ENCODE measurements at regions not wholly inside any gene's neighbourhood (a gene's known extent, or its start where the extent isn't known, plus 50 kb on each side); places are given as distances from the start of the nearest gene placed in this dataset.
"Not testable (repeated sequence)": the region's sequence is repeated elsewhere in the genome, so short reads cannot be mapped to it uniquely, and the experiment has no call there.

DNA sequence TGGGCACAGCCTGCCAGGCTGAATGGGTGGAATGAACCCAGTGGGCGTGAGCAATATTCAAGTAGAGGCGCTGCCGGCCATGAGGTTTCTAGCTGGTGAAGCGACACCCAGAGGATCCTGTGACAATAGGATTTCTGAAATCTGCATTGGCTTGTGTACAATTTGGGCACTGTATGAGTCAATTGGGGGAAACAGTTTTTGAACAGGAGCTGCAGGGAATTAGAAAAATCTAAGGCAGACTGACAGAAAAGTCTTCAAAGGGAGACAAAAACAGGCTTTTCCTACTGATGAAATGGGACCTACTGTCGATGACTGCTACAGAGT lies 145.2 kb downstream of the GPCPD1 start:
- no peaks in the 10 kb centered on the region for H3K27me3 ChIP-seq (ENCODE audit: control insufficient read depth, low read length)
- no peak overlapping the region for H3K4me3 ChIP-seq (ENCODE audit: low read length)
- H3K4me1 ChIP-seq (ENCODE audit: control insufficient read depth, low read length), result no peaks in the 10 kb centered on the region
- TF ChIP-seq, protein P1, sequence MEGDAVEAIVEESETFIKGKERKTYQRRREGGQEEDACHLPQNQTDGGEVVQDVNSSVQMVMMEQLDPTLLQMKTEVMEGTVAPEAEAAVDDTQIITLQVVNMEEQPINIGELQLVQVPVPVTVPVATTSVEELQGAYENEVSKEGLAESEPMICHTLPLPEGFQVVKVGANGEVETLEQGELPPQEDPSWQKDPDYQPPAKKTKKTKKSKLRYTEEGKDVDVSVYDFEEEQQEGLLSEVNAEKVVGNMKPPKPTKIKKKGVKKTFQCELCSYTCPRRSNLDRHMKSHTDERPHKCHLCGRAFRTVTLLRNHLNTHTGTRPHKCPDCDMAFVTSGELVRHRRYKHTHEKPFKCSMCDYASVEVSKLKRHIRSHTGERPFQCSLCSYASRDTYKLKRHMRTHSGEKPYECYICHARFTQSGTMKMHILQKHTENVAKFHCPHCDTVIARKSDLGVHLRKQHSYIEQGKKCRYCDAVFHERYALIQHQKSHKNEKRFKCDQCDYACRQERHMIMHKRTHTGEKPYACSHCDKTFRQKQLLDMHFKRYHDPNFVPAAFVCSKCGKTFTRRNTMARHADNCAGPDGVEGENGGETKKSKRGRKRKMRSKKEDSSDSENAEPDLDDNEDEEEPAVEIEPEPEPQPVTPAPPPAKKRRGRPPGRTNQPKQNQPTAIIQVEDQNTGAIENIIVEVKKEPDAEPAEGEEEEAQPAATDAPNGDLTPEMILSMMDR (IDR thresholded peaks at IDR 0.05; ENCODE audit: low read depth, low read length, poor library complexity, severe bottlenecking), result no peak
- no peak for TF ChIP-seq EZH2phosphoT487 (IDR thresholded peaks at IDR 0.05; ENCODE audit: borderline replicate concordance, low read length)
- H3K9me2 ChIP-seq (replicated peaks; ENCODE audit: control insufficient read depth, low read length), result no peaks in the 10 kb centered on the region
- H3K27ac ChIP-seq (ENCODE audit: low read depth, low read length), result no peak overlapping the region
- H3K36me3 ChIP-seq (ENCODE audit: control insufficient read depth, low read length), result no peaks in the 10 kb centered on the region
- no peak overlapping the region for H3K4me2 ChIP-seq (ENCODE audit: low read length)
- H3F3A ChIP-seq (ENCODE audit: control insufficient read depth, insufficient read depth), result no peaks in the 10 kb centered on the region
- peaks cover 5% of the 10 kb centered on the region; the same call in 1 of the 2 replicates for H3K9me3 ChIP-seq (ENCODE audit: control insufficient read depth, insufficient read depth, low read length)
- H4K20me1 ChIP-seq (ENCODE audit: control insufficient read depth, insufficient read depth, low read depth, low read length), result no peaks in the 10 kb centered on the region
- no peaks in the 10 kb centered on the region for H3K79me2 ChIP-seq (ENCODE audit: control insufficient read depth, low read length)

DNA sequence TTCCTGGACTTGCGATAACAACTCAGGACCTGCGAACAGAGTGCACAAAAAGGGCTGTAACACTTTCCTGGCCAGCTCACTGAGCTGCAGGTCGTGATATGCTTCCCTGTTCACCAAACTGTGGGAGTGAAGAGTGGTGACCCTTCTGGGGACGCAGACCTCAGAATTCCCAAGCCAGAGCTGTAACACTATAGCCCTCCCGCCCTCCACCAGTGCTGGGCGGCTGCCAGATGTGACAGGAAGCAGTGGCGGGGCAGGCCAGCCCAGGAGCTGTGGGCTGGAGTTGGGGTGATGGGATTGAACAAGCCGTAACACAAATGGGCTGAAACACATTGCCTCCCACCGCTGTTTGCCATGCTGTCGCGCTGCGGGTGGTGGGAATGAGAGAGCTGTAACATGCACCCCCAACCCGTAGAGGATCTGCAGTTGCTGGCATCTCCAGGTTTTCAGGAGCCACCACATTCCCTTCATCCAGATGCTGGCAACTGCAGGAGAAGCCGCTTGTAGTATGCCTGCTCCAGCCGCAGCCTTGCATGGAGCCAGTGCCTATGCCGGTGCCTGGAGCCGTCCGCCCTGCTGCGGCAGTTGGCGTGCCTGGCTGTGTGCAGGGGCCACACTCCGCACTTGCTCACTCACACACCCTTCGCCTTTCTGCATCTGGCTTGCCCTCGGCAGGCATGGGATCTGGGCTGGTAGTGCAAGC lies 145.8 kb downstream of the GPCPD1 start:
- TF ChIP-seq EZH2phosphoT487 (IDR thresholded peaks at IDR 0.05; ENCODE audit: borderline replicate concordance, low read length), result no peak
- TF ChIP-seq, protein P1 (IDR thresholded peaks at IDR 0.05; ENCODE audit: low read depth, low read length, poor library complexity, severe bottlenecking), result no peak
- Histone ChIP-seq H3K4me1 (ENCODE audit: control insufficient read depth, low read length) (no peaks in the 10 kb centered on the region), H3K4me2 (ENCODE audit: low read length) (no peak overlapping the region), H3K79me2 (ENCODE audit: control insufficient read depth, low read length) (no peaks in the 10 kb centered on the region), H3K9me3 (ENCODE audit: control insufficient read depth, insufficient read depth, low read length) (peaks cover 5% of the 10 kb centered on the region; the same call in 1 of the 2 replicates), H3K4me3 (ENCODE audit: low read length) (no peak overlapping the region), H3K27ac (ENCODE audit: low read depth, low read length) (no peak overlapping the region), H3K27me3 (ENCODE audit: control insufficient read depth, low read length) (no peaks in the 10 kb centered on the region), H3K36me3 (ENCODE audit: control insufficient read depth, low read length) (no peaks in the 10 kb centered on the region), H3F3A (ENCODE audit: control insufficient read depth, insufficient read depth) (no peaks in the 10 kb centered on the region), H4K20me1 (ENCODE audit: control insufficient read depth, insufficient read depth, low read depth, low read length) (no peaks in the 10 kb centered on the region), H3K9me2 (replicated peaks; ENCODE audit: control insufficient read depth, low read length) (no peaks in the 10 kb centered on the region)

DNA sequence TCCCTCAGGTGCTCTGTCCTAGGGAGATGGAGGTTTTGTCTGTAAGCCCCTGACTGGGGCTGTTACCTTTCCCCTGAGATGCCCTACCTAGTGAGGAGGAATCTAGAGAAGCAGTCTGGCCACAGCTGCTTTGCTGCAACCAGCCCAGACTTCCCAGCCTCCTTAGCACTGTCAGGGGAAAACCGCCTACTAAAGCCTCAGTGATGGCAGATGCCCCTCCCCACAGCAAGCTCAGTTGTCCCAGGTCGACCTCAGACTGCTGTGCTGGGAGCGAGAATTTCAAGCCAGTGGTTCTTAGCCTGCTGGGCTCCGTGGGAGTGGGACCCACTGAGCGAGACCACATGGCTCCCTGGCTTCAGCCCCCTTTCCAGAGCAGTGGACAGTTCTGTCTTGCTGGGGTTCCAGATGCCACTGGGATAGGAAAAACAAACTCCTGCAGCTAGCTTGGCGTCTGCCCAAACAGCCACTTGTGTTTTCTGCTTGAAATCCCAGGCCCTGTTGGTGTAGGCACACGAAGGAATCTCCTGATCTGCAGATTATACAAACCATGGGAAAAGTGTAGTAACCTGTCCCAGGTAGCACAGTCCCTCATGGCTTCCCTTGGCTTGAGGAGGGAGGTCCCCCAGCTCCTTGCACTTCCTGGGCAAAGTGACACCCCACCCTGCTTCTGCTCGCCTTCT lies 146.4 kb upstream of the PROKR2 start:
- no peaks in the 10 kb centered on the region for H3K36me3 ChIP-seq (ENCODE audit: control insufficient read depth, low read length)
- peaks cover 5% of the 10 kb centered on the region; the same call in 1 of the 2 replicates for H3K9me3 ChIP-seq (ENCODE audit: control insufficient read depth, insufficient read depth, low read length)
- no peak overlapping the region for H3K27ac ChIP-seq (ENCODE audit: low read depth, low read length)
- H3K27me3 ChIP-seq (ENCODE audit: control insufficient read depth, low read length), result no peaks in the 10 kb centered on the region
- no peaks in the 10 kb centered on the region for H3K9me2 ChIP-seq (replicated peaks; ENCODE audit: control insufficient read depth, low read length)
- no peaks in the 10 kb centered on the region for H3F3A ChIP-seq (ENCODE audit: control insufficient read depth, insufficient read depth)
- no peaks in the 10 kb centered on the region for H3K4me1 ChIP-seq (ENCODE audit: control insufficient read depth, low read length)
- H3K4me2 ChIP-seq (ENCODE audit: low read length), result no peak overlapping the region
- no peaks in the 10 kb centered on the region for H3K79me2 ChIP-seq (ENCODE audit: control insufficient read depth, low read length)
- TF ChIP-seq EZH2phosphoT487 (IDR thresholded peaks at IDR 0.05; ENCODE audit: borderline replicate concordance, low read length), result no peak
- TF ChIP-seq, protein P1 (IDR thresholded peaks at IDR 0.05; ENCODE audit: low read depth, low read length, poor library complexity, severe bottlenecking), result no peak
- no peaks in the 10 kb centered on the region for H4K20me1 ChIP-seq (ENCODE audit: control insufficient read depth, insufficient read depth, low read depth, low read length)
- H3K4me3 ChIP-seq (ENCODE audit: low read length), result no peak overlapping the region

DNA sequence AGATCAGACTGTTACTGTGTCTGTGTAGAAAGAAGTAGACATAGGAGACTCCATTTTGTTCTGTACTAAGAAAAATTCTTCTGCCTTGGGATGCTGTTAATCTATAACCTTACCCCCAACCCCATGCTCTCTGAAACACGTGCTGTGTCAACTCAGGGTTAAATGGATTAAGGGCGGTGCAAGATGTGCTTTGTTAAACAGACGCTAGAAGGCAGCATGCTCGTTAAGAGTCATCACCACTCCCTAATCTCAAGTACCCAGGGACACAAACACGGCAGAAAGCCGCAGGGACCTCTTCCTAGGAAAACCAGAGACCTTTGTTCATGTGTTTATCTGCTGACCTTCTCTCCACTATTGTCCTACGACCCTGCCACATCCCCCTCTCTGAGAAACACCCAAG lies 137.0 kb upstream of the PROKR2 start:
- H3K9me3 ChIP-seq (ENCODE audit: control insufficient read depth, insufficient read depth, low read length); H3K4me2 ChIP-seq (ENCODE audit: low read length); H3K9me2 ChIP-seq (replicated peaks; ENCODE audit: control insufficient read depth, low read length); H4K20me1 ChIP-seq (ENCODE audit: control insufficient read depth, insufficient read depth, low read depth, low read length); H3K4me3 ChIP-seq (ENCODE audit: low read length); H3K79me2 ChIP-seq (ENCODE audit: control insufficient read depth, low read length); H3K27ac ChIP-seq (ENCODE audit: low read depth, low read length); H3K4me1 ChIP-seq (ENCODE audit: control insufficient read depth, low read length); H3K27me3 ChIP-seq (ENCODE audit: control insufficient read depth, low read length); H3F3A ChIP-seq (ENCODE audit: control insufficient read depth, insufficient read depth); H3K36me3 ChIP-seq (ENCODE audit: control insufficient read depth, low read length): not testable (repeated sequence)

DNA sequence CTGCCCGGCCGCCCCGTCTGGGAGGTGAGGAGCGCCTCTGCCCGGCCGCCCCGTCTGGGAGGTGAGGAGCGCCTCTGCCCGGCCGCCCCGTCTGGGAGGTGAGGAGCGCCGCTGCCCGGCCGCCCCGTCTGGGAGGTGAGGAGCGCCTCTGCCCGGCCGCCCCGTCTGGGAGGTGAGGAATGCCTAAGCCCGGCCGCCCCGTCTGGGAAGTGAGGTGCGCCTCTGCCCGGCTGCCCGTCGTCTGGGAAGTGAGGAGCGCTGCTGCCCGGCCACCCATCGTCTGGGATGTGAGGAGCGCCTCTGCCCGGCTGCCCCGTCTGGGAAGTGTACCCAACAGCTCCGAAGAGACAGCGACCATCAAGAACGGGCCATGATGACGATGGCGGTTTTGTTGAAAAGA lies 136.6 kb upstream of the PROKR2 start:
- H3K4me1 ChIP-seq (ENCODE audit: control insufficient read depth, low read length); H3K9me3 ChIP-seq (ENCODE audit: control insufficient read depth, insufficient read depth, low read length); H3K27me3 ChIP-seq (ENCODE audit: control insufficient read depth, low read length); H3K4me3 ChIP-seq (ENCODE audit: low read length); H4K20me1 ChIP-seq (ENCODE audit: control insufficient read depth, insufficient read depth, low read depth, low read length); H3F3A ChIP-seq (ENCODE audit: control insufficient read depth, insufficient read depth); H3K79me2 ChIP-seq (ENCODE audit: control insufficient read depth, low read length); H3K27ac ChIP-seq (ENCODE audit: low read depth, low read length); H3K9me2 ChIP-seq (replicated peaks; ENCODE audit: control insufficient read depth, low read length); H3K4me2 ChIP-seq (ENCODE audit: low read length); H3K36me3 ChIP-seq (ENCODE audit: control insufficient read depth, low read length): not testable (repeated sequence)
